GM18508 (cell line): ENCODE measurements at regions not wholly inside any gene's neighbourhood (a gene's known extent, or its start where the extent isn't known, plus 50 kb on each side); places are given as distances from the start of the nearest gene placed in this dataset.
"Not testable (repeated sequence)": the region's sequence is repeated elsewhere in the genome, so short reads cannot be mapped to it uniquely, and the experiment has no call there.

ENCODE experiments used
- ATAC-seq: cut with Tn5 transposase; IDR thresholded peaks from one replicate; pipeline ENCODE4 v1.9.1; 2021; ENCODE audit warnings: moderate number of reproducible peaks; ENCODE audit not compliant: insufficient read depth, unreplicated experiment

DNA sequence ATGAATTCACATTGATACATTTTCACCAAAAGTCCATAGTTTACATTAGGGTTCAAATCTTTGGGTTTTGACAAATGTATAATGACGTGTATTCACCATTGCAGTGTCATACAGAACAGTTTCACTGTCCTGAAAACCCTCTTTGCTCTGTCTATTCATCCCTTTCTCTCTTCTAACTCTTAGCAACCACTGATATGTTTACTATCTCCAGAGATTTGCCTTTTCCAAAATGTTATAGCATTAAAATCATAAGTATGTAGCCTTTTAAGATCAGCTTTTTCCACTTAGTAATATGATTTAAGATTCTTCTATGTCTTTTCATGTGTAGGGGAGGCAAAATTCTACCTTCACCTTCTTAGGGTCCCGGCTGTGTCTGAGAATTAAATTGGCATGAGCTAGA lies 203.8 kb downstream of the TPRG1 start:
- no peak for ATAC-seq

DNA sequence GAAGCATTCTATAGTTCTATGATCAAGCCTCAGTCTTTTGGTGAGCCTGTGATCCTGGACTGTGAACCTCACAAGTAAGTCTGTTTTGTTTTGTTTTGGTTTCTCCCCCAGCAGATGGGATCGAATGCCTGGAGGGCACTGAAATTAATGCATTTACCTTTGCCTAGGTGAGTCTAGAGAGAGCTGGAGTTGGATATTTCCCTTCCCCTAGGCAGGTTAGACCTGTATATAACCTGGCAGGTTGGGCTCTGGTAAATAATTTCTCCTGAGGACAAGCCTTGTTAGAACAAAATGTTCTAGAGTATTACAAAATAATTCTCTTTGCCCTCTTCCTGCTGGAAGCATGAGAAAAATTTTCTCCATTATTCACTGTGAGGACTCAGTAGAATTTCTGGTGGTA lies 211.9 kb downstream of the TPRG1 start:
- ATAC-seq = no peak

DNA sequence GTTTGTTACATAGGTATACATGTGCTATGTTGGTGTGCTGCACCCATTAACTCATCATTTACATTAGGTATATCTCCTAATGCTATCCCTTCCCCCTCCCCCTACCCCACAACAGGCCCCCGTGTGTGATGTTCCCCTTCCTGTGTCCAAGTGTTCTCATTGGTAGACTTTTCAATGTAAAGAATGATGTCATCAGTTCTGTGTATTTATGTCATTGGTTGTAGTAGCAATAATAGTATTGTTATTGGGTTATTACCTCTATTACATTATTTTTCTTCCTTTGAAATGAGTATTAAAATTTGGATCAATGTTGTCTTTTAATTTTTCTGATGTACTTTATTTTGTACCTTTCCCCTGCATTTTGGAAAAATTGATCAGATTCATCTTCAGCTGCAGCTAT lies 214.1 kb downstream of the TPRG1 start:
- ATAC-seq = not testable (repeated sequence)

GRCh38 chr3:189386739-189387138 lies 215.0 kb downstream of the TPRG1 start:
- ATAC-seq = no peak

DNA sequence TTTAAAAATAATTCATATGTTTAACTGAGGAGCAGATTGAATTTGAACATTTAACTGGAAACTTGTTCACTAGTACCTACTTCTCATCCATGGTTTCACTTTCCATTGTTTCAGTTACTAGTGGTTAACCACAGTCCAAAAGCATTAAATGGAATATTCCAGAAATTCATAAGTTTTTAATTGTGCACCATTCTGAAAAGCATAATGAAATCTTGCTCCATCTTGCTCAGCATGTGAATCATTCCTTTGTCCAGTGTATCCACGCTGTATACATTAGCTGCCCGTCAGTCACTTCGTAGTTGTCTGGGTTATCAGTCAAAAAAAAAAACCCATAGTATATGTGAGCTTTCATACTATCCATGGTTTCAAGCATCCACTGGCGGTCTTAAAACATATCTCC lies 217.6 kb downstream of the TPRG1 start:
- ATAC-seq = no peak

DNA sequence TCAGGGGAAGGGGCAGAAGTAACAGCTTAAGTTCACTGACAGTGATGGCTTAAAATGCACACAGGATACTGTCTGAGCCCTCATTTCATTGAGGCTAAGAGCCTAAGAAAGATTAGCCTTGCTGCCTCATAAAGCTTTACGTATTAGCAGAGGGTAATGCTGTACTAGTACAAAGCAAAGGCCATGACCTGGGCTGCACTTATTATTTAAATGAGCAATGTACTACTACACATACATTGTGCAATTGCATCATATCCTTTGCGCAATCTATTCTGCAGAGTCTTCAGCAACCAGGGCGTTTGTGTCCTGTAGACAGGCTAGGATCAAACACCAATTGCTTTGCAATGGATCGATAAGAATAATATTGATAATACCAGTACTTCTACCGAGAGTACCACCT lies 221.8 kb downstream of the TPRG1 start:
- no peak for ATAC-seq

DNA sequence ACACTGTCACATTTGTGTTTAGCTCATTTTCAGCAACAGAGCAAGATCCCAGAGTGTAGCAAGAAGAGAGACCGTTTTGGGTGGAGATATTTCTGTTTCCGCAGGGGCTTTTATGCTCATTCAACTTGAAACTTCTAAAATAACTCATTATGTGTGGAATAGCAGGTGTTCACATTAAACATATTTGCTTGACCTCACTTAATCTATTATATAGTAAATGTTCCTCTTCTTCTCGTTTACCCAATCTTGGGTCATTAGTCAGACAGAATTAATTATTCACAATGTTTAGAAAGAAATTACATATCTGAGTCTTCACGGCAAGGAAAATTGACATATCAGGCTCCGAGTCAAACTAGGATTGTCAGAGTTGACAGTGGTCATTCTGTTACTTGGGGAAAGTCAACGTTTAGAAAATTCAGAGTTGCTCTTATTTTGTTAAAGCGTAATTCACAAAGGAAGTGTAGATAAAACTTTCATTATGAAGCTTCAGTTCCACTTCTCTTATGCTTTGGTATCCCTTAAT lies 222.9 kb downstream of the TPRG1 start:
- ATAC-seq = peak; percentile 84

DNA sequence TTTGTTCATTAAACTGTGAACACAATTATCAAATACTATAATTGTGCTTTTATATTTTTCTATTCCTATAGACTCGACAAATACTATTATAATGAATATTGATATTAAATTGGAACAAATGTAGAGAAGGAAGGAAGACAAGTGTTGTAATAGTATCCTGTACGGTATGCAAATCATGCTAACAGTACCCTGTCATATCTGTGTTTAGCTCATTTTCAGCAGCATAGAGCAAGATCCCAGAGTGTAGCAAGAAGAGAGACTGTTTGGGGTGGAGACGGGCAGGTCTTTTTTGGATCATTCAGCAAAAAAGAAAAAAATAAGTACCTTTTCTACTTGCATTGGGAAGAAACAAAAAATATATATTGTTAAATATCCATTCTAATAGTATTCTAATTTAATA lies 224.1 kb downstream of the TPRG1 start:
- ATAC-seq = no peak

GRCh38 chr3:189398656-189399055 lies 226.9 kb downstream of the TPRG1 start:
- no peak for ATAC-seq

- no peak for ATAC-seq
Observed at GRCh38 chr3:189401196-189401595, 229.4 kb downstream of the TPRG1 start.

GRCh38 chr3:189403194-189403593 lies 228.0 kb upstream of the TP63 start:
- ATAC-seq = no peak

DNA sequence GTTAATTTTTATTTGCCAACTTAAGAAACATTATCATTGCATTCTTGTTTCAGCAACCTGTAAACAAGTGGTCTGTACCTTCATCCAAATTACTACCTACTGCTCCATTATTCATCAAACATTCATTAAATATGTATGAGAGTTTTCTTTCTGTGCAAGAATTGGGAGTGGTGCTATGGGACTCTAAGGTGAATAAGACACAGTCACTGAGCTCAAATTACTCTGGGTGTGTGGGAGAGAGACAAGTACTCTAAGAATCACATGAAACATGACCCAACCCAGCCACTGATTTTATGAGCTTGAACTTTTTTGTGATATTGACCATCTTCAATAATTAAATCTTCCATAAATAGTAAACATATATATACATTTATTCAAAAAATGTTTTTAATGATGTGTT lies 227.2 kb upstream of the TP63 start:
- ATAC-seq = no peak

DNA sequence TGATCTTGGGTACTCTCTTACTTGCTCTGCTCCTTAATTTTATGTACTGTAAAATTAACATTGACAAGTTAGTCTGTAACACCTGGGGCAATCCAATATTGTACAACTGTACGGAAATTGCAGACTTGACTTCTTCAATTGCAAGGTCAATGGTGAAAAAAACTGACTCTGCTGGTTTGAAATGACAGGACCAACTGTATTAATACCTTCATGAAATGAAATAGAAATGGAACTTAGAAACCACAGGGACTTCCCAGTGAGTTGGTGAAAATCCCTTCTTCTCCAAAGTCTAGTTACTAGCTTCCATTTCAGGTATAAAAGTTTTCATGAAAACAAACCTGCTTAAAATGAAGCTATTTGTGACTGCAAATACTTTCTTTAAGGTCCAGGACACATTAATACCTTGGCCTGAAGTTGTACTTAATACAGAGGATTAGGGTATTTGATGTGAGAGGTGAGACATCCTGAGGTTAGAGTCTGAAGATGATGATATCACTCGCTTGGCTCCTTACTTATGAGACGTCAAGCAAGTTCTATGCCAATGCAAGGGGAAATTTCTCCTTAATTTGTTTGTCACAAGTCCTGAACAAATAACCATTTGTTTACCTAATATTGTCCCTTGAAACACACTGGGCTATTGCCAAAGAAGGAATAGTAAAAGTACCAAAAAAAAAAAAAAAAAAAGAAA lies 226.2 kb upstream of the TP63 start:
- ATAC-seq = peak; percentile 55

GRCh38 chr3:189406148-189406547 lies 225.0 kb upstream of the TP63 start:
- ATAC-seq = no peak

DNA sequence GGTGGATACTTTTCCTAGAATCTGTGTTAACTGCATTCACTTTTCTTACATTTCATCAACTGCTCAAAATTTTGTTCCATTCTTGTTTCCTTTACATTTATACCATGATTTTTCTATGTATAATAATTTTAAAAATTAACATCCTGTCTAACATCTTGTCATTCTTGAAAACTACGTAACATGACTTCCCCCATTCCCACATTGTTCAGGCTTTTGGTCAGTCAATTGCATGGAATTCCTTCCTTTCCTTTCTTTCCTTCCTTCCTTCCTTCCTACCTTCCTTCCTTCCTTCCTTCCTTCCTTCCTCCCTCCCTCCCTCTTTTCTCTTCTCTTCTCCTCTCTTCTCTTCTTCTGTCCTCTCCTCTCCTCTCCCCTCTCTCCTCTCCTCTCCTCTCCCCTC lies 220.7 kb upstream of the TP63 start:
- ATAC-seq = no peak

- ATAC-seq = no peak
Observed at GRCh38 chr3:189419038-189419437, 212.2 kb upstream of the TP63 start.

DNA sequence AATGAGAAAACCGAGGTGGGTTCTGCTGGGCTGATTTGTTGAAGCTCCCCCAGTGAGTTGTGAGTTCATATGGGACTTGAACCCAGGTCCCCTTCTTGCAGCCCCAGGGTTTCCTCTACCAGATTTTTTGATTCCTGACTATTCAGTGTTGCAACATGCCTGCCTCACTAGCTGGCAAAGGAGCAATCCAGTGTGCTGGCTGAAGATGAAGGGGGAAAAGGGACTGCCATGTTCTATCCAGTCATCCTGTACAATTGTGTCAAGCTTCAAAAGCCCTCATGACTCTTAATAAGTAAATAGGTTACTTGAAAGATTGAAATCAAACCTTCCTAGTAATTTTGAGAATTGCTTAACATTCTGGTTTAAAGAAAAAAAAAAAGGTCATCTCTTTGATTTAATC lies 211.5 kb upstream of the TP63 start:
- no peak for ATAC-seq

- ATAC-seq = no peak
Observed at GRCh38 chr3:189424922-189425321, 206.3 kb upstream of the TP63 start.

- no peak for ATAC-seq
Observed at GRCh38 chr3:189429019-189429418, 202.2 kb upstream of the TP63 start.

DNA sequence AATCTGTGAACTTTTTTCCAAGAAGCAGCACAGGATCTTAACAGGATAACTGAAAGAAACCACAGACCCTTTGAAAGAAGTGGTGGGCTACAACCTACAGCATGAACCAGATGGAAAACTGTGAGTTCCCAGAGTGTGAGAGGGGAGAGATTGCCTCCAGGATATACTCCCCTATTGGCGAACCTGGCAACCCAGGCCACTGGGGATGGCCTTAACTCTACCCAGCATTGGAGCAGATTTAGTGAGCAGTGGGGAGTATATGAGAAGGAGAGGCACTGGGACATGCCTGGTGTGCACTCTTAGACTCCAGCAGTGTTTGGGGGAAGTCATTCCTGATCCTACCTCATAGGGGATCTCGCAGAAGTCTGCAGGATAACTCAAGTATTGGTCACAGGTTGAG lies 201.0 kb upstream of the TP63 start:
- no peak for ATAC-seq

DNA sequence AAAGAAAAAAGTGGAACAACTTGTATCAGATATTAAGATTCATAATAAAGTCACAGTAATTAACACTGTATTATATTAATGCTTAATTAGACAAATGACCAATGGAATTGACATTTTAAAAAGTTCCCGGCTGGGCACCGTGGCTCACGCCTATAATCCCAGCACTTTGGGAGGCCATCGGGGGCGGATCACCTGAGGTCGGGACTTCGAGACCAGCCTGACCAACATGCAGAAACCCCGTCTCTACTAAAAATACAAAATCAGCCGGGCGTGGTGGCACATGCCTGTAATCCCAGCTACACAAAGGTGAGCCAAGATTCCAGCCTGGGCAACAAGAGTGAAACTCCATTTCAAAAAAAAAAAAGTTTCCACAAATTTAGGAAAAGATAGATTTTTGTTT lies 188.9 kb upstream of the TP63 start:
- not testable (repeated sequence) for ATAC-seq

GRCh38 chr3:189446959-189447560 lies 184.1 kb upstream of the TP63 start:
- no peak for ATAC-seq
